Umbilical cord (tissue), 1 donor: ENCODE measurements at regions not wholly inside any gene's neighbourhood (a gene's known extent, or its start where the extent isn't known, plus 50 kb on each side); places are given as distances from the start of the nearest gene placed in this dataset.
"Not testable (repeated sequence)": the region's sequence is repeated elsewhere in the genome, so short reads cannot be mapped to it uniquely, and the experiment has no call there.

Experiments
- DNase-seq: peaks from one replicate; pipeline ENCODE4 v3.0.0-alpha.2; 2015; ENCODE audit warnings: low spot score

GRCh38 chr12:76180401-76181277, 96.2 kb upstream of the NAP1L1 start:
- no peak for DNase-seq

- no peak for DNase-seq
Measured at GRCh38 chr12:76178452-76178851, 94.0 kb upstream of the NAP1L1 start.

DNA sequence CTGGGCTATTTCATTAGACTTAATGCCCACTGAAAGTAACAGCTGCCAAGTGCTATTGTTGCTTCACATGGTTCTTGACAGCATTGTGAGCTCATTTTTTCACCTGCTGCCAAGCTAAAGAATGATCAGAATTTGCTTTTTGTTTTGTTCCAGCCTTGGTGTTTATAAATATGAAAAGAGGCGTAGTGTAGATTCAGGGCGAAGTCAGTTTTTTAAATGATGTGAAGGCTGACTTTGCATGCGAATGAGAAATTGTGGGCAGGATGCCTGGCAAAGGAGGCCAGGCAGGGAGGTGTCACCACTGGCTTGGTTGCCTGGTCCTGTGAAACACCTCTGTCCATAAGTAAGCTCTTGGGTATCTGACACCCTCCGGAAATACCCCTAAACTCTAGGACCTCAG, 93.3 kb upstream of the NAP1L1 start:
- DNase-seq, result no peak

- DNase-seq, result no peak
Measured at GRCh38 chr12:76176940-76177339, 92.5 kb upstream of the NAP1L1 start.

GRCh38 chr12:76175946-76176345, 91.5 kb upstream of the NAP1L1 start:
- not testable (repeated sequence) for DNase-seq

- DNase-seq, result no peak
Measured at GRCh38 chr12:76173756-76174155, 89.3 kb upstream of the NAP1L1 start.

DNA sequence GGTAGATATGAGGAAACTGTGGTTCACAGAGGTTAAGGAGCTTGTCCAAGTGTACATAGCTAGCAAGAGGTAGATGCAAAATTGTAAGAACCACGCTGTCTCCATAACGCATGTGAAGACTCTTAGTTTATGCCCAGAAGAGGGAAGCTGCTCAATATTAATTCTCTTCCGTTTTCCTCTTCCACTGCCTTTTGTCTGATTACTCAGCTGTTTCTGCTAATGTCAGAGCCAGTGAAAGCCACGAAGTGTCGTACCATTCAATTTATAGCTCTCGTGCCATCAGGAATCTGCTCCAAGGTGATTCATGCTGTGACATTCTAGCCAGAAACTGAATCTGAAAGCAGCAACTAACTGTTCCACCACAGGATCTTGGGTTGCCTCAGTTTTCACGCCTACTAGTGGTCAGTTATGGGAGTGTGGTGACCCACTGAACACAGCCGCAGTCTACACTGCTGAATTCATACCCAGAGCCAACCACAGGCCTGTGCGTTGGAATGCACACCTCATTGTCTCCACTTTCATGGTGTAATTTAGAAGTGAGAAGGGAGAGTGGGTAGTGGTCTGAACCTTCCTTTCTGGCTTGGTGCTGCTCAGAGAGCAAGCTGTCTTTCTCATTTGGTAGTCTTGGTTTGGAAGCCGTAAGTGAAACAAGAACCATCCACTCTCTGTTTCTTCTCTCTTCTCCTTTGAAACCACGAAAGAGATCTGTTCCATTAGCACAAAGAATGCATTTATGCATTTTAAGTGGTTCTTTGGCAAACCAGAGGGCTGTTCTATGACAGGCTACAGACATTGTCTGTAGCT, 74.2 kb upstream of the NAP1L1 start:
- peak; percentile 36 for DNase-seq

DNA sequence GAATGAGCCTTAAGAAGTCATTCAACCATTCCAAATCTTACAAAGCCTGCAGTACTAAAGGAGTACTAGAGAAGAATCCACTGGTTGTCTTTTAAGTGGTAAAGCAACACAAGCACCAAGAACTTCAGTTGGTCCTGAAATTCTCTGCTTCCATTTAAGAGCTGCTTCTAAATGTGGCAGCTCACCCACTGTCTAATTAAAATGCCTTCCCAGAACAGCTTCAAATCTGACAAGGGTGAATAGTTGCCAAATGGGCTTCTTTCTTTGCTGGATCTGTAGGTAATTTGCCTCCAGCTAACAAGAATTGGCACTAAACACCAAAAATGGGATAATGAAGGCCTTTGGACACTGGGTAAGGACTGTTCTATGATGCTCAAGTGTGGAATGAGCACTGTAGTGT, 72.2 kb upstream of the NAP1L1 start:
- DNase-seq, result no peak

GRCh38 chr12:76156314-76156713, 71.8 kb upstream of the NAP1L1 start:
- DNase-seq, result no peak

- DNase-seq, result peak; percentile 54
Measured at GRCh38 chr12:76155157-76155670, 70.7 kb upstream of the NAP1L1 start.

- no peak for DNase-seq
Measured at GRCh38 chr12:76153616-76154015, 69.1 kb upstream of the NAP1L1 start.

DNA sequence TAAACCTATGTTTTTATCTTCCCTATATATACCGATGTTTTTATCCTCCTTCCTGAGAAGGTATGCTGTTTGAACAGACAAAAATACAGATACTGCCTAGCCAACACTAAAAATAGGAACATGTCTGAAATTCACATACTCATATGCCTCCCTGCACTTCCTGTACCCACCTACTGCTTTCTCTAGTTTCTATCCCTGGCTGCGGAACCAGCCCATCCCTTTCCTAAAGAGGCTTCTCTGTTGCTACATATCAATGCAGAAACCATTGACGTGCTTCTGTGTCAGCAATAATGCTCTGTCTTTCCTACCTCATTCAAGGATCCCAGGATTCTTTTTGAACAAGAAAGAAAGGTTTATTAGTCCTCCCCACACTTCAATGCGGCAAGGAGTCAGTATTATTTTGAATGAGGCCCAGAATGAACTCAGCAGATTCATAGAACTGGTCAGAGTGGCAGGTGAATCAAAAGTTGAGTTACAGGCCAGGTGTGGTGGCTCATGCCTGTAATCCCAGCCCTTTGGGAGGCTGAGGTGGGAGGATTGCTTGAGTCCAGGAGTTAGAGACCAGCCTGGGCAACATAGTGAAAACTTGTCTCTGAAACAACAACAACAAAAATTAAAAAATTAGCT, 67.8 kb upstream of the NAP1L1 start:
- DNase-seq, result peak; percentile 8

GRCh38 chr12:76144245-76144549, 59.7 kb upstream of the NAP1L1 start:
- peak; percentile 71 for DNase-seq

- no peak for DNase-seq
Measured at GRCh38 chr12:76143343-76144244, 59.1 kb upstream of the NAP1L1 start.

DNA sequence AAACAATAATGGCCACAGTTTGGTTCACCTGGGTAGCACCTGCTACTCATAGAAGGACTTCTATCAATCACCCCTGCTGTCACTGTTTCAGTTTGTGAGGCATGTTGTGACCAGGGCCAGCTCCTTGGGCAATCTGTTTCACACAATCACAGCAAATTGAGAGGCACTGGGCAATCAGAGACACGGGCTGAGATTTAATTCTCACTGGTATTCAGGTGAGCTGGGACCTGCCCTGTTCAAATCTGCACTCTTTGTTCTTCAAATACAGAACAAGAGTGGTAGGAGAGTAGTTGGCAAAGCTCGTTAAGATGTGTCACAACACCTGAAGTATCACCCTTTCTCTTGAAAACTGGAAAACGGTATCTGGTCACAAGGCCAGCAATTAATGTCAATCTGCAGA, 57.8 kb upstream of the NAP1L1 start:
- no peak for DNase-seq

DNA sequence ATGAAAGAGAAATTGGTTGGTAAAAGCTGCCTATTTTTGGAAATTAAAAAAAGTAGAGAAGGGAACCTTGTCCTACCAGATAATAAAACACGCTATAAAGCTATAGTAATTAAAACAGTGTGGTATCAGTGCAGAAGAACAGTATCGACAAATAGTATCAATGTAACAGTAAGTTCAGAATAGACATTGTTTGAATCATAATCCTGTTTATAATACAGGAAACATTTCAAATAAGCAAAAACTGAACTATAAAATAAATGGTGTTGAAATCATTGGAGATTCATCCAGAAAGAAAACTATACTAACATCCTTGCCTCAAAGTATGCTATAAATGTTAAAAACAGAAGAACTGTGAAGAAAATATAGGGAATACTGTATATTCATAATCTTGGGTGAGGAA, 54.2 kb upstream of the NAP1L1 start:
- no peak for DNase-seq

- peak; percentile 68 for DNase-seq
Measured at GRCh38 chr12:76137606-76138005, 53.1 kb upstream of the NAP1L1 start.

- DNase-seq, result no peak
Measured at GRCh38 chr12:76135456-76135855, 51.0 kb upstream of the NAP1L1 start.
